Activated CD4-positive, alpha-beta T cell treated with anti-CD3 and anti-CD28 coated beads, Interleukin-2, amount 50 U/mL, for 48 hours (primary cell): ENCODE measurements at regions not wholly inside any gene's neighbourhood (a gene's known extent, or its start where the extent isn't known, plus 50 kb on each side); places are given as distances from the start of the nearest gene placed in this dataset.
A peak's percentile ranks its signal among the peaks of the same experiment; 100 is the strongest.

Experiments used
- DNase-seq, 2 experiments: peaks; one replicate each; pipeline ENCODE4 v3.0.0-alpha.2; 2020

DNA sequence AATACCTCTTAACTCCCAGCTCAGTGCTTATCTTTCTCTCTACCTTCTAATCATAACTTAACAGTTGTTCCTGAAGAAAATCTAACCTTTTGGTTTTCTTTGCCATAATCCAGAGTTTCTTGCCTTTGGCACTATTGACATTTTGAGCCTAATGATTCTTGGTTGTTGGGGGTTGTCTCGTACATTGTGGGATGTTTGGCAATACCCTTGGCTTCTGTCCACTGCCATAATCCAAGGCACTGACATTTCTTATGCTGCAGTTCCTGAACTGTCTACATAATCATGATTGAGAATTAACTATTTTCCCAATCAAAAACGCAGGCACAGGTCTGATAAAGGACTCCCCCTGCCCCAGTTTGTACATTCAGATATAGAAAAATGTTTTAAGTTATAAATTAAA, 203.2 kb upstream of the MEX3C start:
- DNase-seq = no peak

DNA sequence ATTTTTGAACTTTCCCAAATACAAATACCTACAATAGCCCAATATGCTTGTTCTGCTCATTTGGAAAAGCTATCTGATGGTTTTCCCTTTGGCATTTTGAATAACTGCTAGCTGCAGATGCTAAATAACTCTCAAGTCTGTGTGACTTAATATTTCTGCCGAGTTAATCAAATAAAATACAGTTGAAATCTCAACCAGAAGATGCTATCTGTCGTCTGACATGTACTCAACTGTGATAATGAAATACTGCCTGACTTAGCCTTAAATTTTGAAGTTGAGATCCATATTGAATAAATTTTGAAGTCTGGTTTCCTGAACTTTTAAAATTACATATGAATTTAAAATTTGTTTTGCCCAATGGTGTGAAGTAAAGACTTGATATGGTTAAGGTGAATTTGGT, 204.4 kb upstream of the MEX3C start:
- no peak for DNase-seq

DNA sequence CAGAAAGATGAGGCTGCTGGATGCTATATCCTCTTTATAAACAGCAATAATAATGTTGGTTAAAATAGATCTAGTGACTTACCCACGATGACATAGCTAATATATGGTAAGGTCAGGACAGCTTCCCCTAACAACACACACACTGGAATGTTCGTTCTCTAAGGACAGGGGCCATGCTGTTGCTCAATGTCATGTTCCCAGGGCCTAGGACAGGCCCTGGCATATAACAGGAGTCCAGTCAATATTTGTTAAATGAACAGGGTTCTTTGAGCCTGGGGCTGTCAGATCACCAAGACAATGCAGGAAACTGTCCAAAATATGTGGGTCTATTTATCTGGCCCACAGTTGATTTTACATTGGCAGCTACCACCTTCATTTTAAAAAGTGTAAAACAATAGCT, 207.1 kb upstream of the MEX3C start:
- DNase-seq = no peak

DNA sequence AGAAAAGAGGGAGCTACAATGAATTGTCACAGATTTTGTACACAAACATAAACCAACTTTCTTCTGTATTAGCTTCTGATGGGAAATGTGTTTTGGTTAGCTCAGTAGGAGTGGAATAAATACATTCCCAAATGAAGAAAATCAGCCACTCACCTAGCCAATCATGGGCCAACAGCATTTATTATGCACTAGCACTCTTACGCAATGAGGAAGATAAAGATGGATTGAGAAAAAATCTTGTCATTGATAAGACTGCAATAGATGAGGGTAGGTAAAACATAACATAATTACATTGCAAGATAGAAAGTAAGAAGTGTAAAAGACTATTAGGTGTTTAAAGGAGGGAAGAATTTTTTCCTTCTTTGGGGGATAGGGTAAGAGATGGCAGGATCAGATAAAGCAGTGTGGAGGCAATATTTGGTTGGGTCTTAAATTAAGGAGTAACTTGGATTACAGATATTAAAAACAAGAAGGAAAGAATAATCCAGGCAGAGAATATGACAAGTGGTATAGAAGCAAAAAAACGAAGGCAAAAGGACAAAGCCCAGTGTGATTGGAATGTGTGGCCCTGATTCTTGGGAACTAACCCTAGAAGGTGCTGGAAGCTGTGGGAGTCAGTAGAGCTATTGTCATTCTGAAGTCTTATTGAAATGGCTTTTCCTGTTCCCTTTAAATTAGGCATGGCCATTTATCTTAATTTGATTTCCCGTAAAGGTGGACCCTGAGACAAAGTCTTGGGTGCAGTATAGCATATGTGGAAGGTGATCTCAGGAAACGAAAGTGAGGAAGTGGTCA, 208.4 kb upstream of the MEX3C start:
- no peak for DNase-seq

DNA sequence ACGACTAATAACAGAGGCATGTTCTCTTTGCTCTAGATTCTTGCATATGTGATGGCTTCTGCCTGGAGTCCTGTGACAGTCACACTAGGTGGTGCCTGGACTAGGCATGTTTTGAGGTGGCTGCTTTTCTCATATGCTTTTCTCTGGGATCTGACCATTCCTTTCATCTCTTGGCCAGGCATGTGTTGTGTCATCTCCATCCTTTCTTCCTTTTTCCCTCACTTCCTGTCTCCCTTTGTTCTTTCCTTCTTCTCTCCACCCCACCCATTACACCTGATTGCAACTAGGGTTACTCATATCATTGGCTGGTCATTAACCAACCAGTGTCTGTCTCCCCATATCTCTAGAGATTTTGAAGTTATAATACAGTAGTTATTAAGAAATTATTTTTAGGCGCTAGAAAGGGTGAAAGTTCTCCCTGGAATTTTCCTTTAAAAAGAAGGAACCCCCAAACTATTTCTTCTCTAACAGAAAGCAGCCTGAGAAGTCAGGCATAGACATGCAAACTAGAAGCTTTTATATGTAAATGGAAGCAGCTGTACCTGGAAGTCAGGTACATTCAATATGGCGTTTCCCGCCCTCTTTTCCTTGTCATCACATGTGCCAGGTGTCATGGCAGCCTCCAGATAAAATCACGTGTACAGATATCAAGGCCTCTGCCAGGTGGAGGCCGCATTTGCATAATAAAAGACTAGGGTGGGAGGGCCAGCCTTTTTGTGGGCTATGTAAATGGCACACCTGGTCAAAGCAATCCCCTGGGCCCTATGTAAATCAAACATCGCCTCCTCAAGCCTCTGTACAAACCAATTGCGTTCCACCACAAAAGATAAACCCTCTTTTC, 220.4 kb upstream of the MEX3C start:
- no peak for DNase-seq

DNA sequence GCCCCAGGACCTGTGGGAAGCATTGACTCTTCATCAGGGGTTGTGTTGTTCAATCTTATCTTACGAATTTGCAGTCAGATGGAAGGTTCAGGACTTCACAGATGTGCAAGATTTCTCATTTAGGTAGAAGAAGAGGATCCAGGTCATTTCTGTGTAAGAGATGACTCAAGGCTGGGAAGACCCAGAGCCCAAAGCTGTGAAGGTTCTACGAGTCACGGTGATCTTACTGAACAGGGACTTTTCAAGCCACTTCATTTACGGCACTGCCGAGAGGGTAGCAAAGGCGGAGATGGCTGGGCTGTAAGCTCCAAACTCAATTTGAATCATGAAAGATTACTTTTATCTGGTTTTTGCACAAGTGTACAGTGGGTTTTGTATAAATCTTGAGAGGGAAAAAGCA, 228.0 kb upstream of the MEX3C start:
- peak in 1 of 2 experiments; percentile 6 for DNase-seq

DNA sequence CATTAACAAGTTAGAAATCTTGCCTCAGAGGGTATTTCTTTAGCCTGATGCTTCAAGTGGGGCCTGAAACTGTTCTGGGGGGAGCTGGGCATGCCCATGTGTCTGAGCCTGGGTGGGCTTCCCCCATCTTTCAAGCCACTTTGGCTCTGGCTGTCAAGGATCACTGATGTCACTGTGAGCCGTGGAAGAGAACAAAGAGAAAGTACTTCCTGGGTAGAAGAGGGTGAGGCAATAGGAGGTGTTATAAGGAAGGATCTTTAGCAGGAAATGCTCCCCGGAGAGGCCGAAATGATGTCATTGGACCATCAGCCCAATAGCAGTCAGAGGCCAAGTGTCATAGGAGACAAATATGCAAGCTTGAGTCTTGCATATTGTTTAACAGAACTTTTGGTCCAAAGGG, 228.4 kb upstream of the MEX3C start:
- DNase-seq = no peak

DNA sequence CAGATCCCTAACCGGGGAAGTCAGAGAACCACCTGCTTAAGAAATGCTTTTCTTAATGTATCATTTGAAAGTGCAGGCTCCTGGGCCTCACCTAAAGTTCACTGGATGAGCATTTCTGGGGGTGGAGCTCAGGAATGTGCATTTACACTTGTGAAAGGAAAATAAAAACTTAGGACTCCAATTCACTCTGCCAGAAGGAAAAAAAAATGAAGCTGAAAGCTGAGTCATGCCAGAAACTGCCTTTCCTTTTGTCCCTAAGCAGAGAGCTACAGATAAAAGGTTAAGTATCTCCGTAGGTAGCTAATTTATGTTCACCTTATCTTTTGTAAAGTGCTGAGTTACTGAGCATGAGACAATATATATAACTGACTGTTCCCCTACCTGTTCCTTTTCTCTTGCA, 229.5 kb upstream of the MEX3C start:
- no peak for DNase-seq

DNA sequence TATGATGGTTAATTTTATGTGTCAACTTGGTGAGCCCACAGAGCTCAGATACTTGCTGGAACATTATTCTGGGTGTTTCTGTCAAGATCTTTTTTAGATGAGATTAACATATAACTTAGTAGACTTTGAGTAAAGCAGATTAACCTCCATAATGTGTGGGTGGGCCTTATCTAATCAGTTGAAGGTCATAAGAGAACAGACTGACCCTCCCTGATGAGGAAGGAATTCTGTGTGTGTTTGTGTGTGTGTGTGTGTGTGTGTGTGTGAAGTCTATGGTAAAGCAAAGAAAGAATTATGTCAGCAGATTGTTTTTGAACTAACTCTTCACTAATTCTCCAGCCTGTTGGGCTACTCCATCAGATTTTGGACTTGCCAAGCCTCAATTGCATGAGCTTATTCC, 232.2 kb upstream of the MEX3C start:
- DNase-seq = no peak

DNA sequence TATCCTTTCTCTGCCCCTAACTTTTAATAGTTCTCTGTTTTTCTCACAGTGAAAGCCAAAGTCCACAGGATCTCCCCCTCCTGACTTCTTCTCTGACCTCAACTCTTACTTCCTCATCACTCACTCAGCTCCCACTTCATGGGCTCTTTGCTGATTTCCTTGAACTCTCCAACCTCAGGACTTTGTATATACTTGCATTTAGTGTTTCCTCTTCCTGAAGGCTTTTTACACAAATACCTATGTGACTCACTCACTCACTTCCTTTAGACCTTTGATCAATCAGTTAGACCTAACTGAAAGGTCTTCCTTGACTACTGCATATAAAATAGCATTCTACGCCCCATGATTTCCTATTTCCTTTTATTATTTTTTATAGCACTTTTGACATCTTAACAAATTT, 233.1 kb upstream of the MEX3C start:
- DNase-seq = no peak

DNA sequence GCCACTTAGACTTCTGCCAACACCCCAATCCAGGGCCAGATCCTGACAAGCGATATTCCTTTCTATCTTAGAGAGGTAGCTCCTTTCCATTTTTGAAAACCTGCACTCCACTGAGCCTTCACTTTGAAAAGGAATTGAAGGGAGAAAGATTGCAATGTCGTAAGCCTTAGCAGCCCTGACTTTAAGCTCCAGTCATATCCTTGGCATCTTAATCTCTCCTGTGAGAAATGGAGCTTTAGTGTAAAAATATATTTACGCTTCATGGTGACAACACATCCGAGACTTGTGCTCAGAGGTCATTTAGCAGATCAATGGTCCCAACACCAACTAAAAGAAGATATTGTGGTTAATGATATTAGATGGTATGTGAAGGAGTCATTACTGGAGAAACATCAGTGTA, 235.8 kb upstream of the MEX3C start:
- no peak for DNase-seq

DNA sequence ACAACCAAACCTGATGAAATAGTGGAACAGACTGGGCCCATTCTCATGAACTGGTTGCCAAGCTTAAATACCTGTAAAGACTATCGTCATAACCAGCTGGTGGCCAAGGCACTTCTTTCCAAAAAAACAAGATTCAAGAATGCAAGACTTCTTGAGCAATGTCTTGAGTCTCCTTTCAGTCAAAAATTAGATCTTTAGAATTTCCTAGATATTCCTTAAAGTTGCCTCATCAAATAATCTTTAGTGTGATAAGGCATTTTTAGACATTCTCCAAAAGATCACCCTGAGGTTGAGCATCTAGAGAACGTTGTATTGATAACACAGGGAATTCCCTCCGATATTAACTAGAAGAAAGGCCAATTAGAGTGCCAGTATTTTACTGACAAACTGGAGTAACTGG, 236.4 kb upstream of the MEX3C start:
- no peak for DNase-seq

DNA sequence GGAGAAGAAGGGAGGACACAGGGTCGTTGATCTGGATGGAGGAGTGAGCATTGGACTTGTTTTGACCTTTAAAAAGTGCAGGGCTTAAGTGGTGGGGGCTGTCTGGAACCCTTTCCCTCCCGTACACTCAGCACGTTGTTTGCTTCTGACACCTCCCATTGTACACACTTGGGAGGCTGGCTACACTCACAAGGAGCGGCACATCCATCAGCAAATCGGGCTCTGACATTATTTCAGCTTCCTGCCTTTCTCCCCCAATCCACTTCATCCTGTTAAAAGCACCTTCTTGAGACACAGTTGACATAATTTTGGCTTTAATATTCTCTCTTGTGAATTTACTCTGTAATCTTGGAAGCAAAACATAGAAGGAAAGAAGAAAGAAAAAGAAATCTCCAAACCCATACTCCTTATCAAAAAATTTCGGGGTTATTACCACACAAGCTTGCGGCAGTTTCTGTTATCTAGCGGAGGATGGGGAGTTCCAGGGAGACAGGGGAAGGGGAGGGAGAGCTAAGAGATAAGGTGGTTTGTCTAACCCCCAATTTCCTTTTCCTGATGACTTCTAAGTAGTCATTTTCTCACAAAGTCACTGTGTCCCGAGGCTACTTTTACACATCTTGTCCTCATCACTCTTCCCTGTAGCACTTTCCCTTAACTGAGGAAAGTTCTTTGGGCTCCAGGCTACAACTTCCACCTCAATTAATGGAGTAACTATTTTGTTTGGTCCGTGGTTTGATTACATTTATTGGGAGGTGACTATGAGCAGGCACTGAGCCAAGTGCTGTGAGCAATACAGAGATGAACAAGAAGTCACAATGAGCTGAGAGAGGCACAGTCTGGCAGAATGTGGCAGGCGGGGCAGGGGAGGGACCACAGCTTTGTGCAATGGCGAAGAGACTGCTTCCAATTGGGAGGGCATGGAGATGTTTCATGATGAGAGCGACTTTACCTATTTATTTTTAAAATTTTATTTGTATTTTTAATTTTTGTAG, 240.1 kb upstream of the MEX3C start:
- no peak for DNase-seq

DNA sequence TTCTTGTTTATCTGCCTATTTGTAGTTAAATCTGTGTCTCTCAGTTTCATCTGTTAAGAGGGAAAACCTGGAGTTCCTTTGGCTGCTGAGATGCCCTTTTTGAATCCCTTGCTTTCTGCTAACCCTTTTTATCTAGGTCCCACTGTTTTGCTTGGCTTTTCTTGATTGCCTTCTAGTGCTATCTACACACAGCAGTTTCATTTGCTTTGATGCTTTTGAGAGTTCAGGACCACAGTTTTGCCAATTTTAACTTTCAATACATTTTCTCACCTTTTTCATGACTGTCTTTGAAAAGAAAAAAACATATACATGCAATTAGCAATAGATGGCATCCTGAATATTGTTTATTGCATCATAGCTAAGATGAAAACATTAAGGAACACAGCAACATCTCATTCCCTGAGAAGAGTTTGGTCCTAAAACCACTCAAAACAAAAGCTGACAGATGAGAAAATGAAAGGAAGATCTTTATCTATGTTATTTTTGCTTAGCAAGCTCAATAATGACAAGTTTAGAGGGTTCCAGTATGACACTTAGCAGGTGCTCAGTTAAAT, 241.4 kb upstream of the MEX3C start:
- DNase-seq = no peak

DNA sequence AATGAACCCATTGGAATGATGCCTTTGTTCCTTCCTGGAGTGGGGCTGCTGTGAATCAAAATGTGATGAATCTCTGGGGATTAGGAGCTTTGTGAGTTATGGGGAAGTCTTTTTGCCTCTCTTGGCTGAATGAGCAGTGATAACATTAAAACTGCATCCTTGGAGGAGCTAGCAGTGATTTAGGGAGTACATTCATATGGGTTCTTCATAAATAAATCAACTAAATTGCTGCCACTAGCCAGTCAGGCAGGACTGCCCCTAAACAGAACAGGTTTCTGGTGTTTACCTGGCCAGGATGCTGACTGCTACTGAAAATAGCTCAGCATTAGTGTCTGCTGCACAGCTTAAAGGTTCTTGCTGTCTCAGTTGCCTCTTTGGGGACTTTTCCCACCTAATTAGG, 244.5 kb upstream of the MEX3C start:
- DNase-seq = no peak

DNA sequence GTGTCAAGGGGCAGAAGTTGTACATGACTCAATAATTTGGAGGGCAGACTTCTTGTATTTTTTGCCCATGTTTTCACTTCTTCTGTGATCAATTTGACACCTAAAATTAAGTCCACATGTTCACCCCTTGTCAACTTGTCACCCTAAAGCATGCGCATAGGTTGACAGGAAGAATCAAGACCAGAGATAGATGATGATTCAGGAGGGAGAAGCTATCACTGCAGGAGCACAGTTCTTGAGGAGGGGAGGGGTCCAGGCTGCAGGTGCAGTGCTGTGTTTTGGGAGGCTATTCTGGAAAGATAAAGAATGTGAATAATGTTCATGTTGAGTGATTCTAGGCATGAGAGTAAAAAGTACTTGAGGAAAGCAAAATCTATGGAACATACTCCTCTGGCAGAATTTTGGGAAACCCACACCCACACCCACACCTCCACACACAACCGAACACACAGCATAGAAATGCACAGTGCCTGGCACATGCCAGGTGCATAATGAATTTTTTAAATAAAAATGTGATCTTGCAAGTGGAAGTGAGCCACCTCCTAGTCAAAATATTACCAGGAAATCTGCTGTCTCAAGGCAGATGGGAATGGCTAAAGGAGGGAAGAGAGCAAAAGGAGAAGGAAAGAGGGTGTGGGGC, 249.2 kb upstream of the MEX3C start:
- no peak for DNase-seq

DNA sequence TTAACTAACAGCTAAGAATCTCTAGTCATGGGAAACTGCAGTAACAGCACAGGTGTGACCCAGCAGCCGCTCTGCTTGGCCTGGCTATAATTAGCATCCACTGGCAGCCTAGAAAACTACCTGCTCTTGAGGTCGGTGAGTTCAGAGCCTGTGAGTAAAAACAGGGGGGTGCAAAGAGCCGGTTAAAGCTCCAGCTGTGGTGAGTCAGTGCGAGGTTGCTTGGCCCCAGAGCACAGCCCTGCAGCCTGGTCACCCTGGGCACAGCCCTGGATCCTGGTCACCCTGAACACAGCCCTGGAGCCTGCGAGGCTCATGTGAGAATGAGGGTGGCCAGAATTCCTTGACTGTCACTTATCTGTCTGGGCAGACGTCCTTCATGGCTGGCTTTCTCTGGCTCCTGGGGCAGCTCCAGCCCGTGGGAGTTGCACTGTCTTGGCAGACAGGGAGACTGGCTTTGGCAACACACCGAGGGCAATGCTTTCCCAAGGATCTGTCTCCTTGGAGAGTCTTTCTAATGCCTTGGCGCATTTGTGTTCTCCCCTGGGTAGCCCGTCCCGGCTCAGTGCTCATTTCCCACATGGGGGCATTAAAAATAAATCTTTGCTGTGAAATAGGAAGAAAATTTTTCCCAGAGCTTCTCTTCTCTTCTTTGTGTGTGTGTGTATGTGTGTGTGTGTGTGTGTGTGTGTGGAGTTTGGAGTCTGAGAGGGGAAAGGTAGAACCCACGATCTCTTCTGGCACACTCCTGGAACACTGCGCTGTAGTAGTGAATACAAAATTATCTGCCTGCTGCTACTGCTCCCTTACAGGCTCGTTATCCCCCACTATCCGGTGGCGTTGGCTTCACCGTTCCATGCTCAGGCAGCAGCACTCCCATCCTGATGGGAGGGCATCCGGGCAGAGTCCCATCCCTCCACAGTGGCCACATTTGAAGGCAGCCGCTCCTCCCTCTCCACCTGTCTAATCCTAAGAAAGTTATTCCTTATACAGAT, 250.2 kb upstream of the MEX3C start:
- DNase-seq = no peak

DNA sequence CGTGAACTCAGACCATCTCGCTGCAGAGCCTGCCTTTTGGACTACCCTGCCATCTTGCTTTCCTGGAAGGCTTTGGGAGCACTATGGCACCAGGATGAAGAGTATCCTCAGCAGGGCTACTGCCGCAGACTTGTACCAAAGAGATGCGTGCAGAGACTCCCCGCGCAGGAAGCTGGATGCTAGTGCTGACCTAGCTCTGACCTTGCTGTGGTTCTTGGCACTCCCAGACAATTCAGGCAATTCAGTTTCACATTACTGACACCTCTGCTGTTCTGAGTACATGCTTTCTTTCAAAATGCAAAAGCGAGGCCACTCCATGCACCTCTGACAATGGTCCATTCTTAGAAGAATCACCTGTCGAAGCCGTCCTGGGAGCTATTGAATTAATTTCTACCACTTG, 251.5 kb upstream of the MEX3C start:
- no peak for DNase-seq

DNA sequence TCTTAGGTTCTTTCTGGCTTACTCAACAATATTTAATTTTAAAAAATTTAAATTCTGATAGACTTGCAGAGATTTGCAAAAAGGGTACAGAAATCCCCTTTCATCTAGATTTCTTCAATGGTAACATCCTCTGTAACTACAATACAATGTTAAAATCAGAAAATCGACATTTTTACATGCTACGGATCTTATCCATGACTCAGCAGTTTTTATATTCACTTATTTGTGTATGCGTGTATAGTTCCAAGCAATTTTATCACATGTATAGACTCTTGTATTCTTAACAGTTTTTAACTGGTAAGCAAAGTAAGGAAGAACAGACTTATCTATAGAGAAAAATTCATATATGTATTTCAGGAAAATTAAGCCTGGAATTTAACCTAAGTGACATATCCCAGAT, 256.1 kb upstream of the MEX3C start:
- no peak for DNase-seq

DNA sequence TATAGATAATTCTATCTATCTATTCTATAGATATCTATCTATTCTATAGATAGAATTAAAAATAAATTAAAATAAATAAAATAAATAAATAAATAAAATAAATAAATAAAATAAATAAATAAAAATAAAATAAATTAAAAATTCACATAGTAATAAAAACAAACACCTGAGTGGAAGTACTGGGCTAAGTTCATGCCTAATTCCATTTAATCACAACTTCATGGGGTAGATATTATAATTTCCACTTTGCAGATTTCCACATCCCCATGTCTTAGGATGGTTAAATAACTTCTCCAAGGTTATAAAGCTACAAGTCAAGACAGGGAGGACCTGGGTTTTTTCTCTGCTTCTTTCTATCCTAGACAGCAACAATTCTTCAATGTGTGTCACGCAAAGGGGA, 261.4 kb upstream of the MEX3C start:
- DNase-seq = no peak

DNA sequence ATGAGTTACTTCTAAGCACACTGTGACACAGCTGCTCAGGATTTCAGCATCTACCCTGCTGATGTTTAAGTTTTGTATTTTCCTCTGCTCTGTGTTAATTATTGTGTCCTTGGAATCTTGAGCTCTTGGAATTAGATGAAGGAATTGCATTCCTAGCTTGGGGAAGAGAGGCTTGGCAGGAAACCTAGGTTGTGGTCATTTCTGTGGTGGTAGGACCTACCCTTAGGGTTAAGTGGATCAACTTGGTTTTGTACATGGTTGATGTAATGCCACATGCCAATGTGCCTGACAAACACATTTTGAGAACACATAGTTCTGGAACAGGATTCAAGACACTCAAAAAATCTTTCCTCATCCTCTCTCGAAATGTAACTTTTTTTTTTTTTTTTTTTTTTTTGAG, 264.5 kb upstream of the MEX3C start:
- no peak for DNase-seq
